ENCODE measurements at regions not wholly inside any gene's neighbourhood (a gene's known extent, or its start where the extent isn't known, plus 50 kb on each side); places are given as distances from the start of the nearest gene placed in this dataset.

- no peak for DNase-seq (ENCODE audit: low spot score)
- no peak overlapping the region for H3K27ac ChIP-seq
- ChIA-PET CTCF (no interaction called here), POLR2A (ENCODE audit: low non-redundant PET) (no interaction called here)
- TF ChIP-seq CTCF (conservative IDR thresholded peaks at IDR 0.05; ENCODE audit: low read depth) = no peak
These were observed 1043.0 kb upstream of the CHAC2 start for GRCh38 chr2:52724585-52724984.

DNA sequence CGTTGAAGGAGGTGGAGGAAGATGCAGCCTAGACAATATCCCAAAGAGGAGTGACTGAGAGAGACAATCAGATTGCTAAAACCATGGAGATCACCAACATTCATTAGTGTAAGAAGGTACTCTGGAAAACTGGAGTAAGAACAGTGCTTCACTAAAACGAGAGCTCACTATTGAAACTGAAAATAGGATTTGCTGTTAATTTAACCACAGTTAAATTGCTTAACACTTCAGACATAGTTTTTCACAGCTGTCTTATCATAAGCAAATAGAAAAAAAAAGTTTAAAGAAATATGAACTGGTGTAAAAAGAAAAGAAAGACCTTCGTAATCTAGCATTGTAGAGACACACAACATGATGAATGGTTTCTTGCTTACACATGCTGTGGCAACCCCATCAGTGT lies 1049.8 kb upstream of the CHAC2 start:
- no peak overlapping the region for H3K27ac ChIP-seq
- TF ChIP-seq CTCF (conservative IDR thresholded peaks at IDR 0.05; ENCODE audit: low read depth) = no peak
- DNase-seq (ENCODE audit: low spot score) = no peak
- ChIA-PET CTCF (interaction anchor here (0.6 kb wide), 1 partner anchor 128 kb away, joined by 5 read pairs; no protein-coding TSS in a partner anchor), POLR2A (ENCODE audit: low non-redundant PET) (no interaction called here)

- ChIA-PET POLR2A (ENCODE audit: low non-redundant PET) (no interaction called here), CTCF (no interaction called here)
- DNase-seq (ENCODE audit: low spot score) = no peak
- H3K27ac ChIP-seq = no peak overlapping the region
- TF ChIP-seq CTCF (conservative IDR thresholded peaks at IDR 0.05; ENCODE audit: low read depth) = no peak
These were observed 1056.6 kb upstream of the CHAC2 start for GRCh38 chr2:52710810-52711618.

DNA sequence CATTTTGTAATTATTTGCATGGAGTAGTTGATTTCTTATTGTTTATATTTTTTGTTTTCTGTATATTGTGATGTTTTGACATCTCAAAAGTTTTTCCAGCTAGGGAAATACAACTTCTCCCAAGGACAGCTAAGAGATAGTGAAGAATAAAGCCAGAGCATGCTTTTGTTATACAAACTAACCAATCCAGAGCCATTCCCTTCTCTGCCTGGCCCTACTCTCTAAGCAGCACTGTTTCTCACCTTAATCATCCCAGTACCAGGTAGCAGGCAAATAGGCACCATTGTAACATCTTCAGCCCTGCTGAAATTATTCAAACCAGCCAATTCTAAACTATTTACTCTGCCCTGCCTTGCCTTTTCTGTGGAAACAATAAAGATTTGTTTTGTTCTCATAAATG lies 1063.4 kb upstream of the CHAC2 start:
- no peak overlapping the region for H3K27ac ChIP-seq
- CTCF ChIA-PET = no interaction called here
- DNase-seq (ENCODE audit: low spot score) = no peak
- POLR2A ChIA-PET (ENCODE audit: low non-redundant PET) = no interaction called here
- no peak for TF ChIP-seq CTCF (conservative IDR thresholded peaks at IDR 0.05; ENCODE audit: low read depth)

GRCh38 chr2:52703004-52703403 lies 1064.6 kb upstream of the CHAC2 start:
- ChIA-PET CTCF (no interaction called here), POLR2A (ENCODE audit: low non-redundant PET) (no interaction called here)
- TF ChIP-seq CTCF (conservative IDR thresholded peaks at IDR 0.05; ENCODE audit: low read depth) = no peak
- H3K27ac ChIP-seq = no peak overlapping the region
- DNase-seq (ENCODE audit: low spot score) = no peak

- no peak overlapping the region for H3K27ac ChIP-seq
- TF ChIP-seq CTCF (conservative IDR thresholded peaks at IDR 0.05; ENCODE audit: low read depth) = no peak
- CTCF ChIA-PET = no interaction called here
- no peak for DNase-seq (ENCODE audit: low spot score)
- POLR2A ChIA-PET (ENCODE audit: low non-redundant PET) = no interaction called here
These were observed 1069.2 kb upstream of the CHAC2 start for GRCh38 chr2:52698408-52698807.
